Natural killer cell (primary cell): ENCODE measurements at regions not wholly inside any gene's neighbourhood (a gene's known extent, or its start where the extent isn't known, plus 50 kb on each side); places are given as distances from the start of the nearest gene placed in this dataset.

Experiments
- ATAC-seq, 3 donors: fragments of 150-1000 bp in 2 of 3; fragments of 200-7000 bp in 1 of 3; cut with Tn5 transposase; 1 replicate in 1 of 3; 2 replicates in 2 of 3; pipeline ENCODE4 v1.10.0; 2021; ENCODE audit warnings: mild to moderate bottlenecking in 2 of 3, moderate library complexity in 2 of 3
- DNase-seq, 2 donors: peaks; one replicate each; pipeline versions ENCODE4 v3.0.0 to v3.0.0-alpha.2; 2013 to 2021; ENCODE audit warnings: mixed read lengths in 1 of 2
- H3K27ac ChIP-seq: one replicate; pipeline ENCODE4 v1.5.1; 2013; ENCODE audit warnings: mild to moderate bottlenecking, low read length
- H3K27me3 ChIP-seq: one replicate; pipeline ENCODE4 v1.6.1; 2013; ENCODE audit warnings: low read length; ENCODE audit not compliant: control insufficient read depth, insufficient read depth
- H3K36me3 ChIP-seq: one replicate; pipeline ENCODE4 v1.6.1; 2013; ENCODE audit warnings: low read length; ENCODE audit not compliant: control insufficient read depth, insufficient read depth
- H3K4me1 ChIP-seq: one replicate; pipeline ENCODE4 v1.6.1; 2013; ENCODE audit warnings: low read length; ENCODE audit not compliant: control insufficient read depth, insufficient read depth
- H3K4me3 ChIP-seq: one replicate; pipeline ENCODE4 v1.5.1; 2013; ENCODE audit warnings: low read length
- H3K9me3 ChIP-seq: one replicate; pipeline ENCODE4 v1.6.1; 2013; ENCODE audit warnings: low read length; ENCODE audit not compliant: control insufficient read depth, insufficient read depth
- H3K27ac Mint-ChIP-seq, 2 donors: one replicate each; pipeline ENCODE4 v1.8.0; 2022; ENCODE audit warnings: mild to moderate bottlenecking in 2 of 2, mixed read lengths in 2 of 2, moderate library complexity in 1 of 2
- H3K27me3 Mint-ChIP-seq, 2 donors: one replicate each; pipeline ENCODE4 v1.8.0; 2022; ENCODE audit warnings: low read depth in 2 of 2, mixed read lengths in 2 of 2
- H3K36me3 Mint-ChIP-seq: one replicate; pipeline ENCODE4 v1.8.0; 2022; ENCODE audit warnings: mixed read lengths
- H3K4me1 Mint-ChIP-seq, 2 donors: one replicate each; pipeline ENCODE4 v1.8.0; 2022; ENCODE audit warnings: mixed read lengths in 2 of 2
- H3K4me3 Mint-ChIP-seq: one replicate; pipeline ENCODE4 v1.8.0; 2022; ENCODE audit warnings: mild to moderate bottlenecking, moderate library complexity, mixed read lengths
- H3K9me3 Mint-ChIP-seq, 2 donors: one replicate each; pipeline ENCODE4 v1.8.0; 2022; ENCODE audit warnings: mixed read lengths in 2 of 2
- CTCF ChIP-seq: fragments of 200-600 bp; IDR thresholded peaks from one replicate; pipeline ENCODE4 v1.8.0; 2022; ENCODE audit warnings: antibody characterized with exemption
- WGBS: methylation state at CpG from one replicate; pipeline ENCODE4 v1.1.7; 2013; ENCODE audit warnings: missing lambda C conversion rate; ENCODE audit not compliant: insufficient coverage; 5-methylcytosine and 5-hydroxymethylcytosine counted together
- intact Hi-C: fragments of 100-400 bp; cut with micrococcal nuclease; formaldehyde crosslinking; loops from one replicate; pipeline ENCODE4 v1.14.2; 2022

GRCh38 chr5:88552426-88552825 is 283.8 kb upstream of the TMEM161B start:
- WGBS, result 92% methylated on average over 2 of the region's 4 CpGs
- H3K4me3 ChIP-seq, result no peak overlapping the region
- H3K36me3 ChIP-seq, result no peaks in the 10 kb centered on the region
- intact Hi-C loops, result no loop called here
- H3K4me3 Mint-ChIP-seq, result no peak overlapping the region
- no peak for TF ChIP-seq CTCF
- H3K9me3 Mint-ChIP-seq, result no peaks in the 10 kb centered on the region
- H3K4me1 ChIP-seq, result peaks cover 3% of the 10 kb centered on the region
- no peak for ATAC-seq
- H3K27me3 Mint-ChIP-seq, result peaks cover 5 to 9% of the 10 kb centered on the region in 2 donors
- peaks cover 2% of the 10 kb centered on the region for H3K27me3 ChIP-seq
- H3K27ac Mint-ChIP-seq, result no peak overlapping the region
- H3K36me3 Mint-ChIP-seq, result no peaks in the 10 kb centered on the region
- H3K4me1 Mint-ChIP-seq, result peaks cover 0 to 5% of the 10 kb centered on the region in 2 donors
- H3K27ac ChIP-seq, result no peak overlapping the region
- DNase-seq, result no peak
- H3K9me3 ChIP-seq, result no peaks in the 10 kb centered on the region

GRCh38 chr5:88551724-88552345 is 283.2 kb upstream of the TMEM161B start:
- no peaks in the 10 kb centered on the region for H3K36me3 Mint-ChIP-seq
- H3K4me1 Mint-ChIP-seq, result peaks cover 0 to 5% of the 10 kb centered on the region in 2 donors
- H3K9me3 Mint-ChIP-seq, result no peaks in the 10 kb centered on the region
- H3K27ac Mint-ChIP-seq, result no peak overlapping the region
- no peak for TF ChIP-seq CTCF
- no peak overlapping the region for H3K4me3 ChIP-seq
- no peak overlapping the region for H3K27ac ChIP-seq
- H3K27me3 ChIP-seq, result peaks cover 2% of the 10 kb centered on the region
- WGBS, result 91% methylated on average over 10 of the region's 10 CpGs
- H3K4me3 Mint-ChIP-seq, result no peak overlapping the region
- ATAC-seq (no peak), DNase-seq (no peak)
- no peaks in the 10 kb centered on the region for H3K9me3 ChIP-seq
- H3K4me1 ChIP-seq, result peaks cover 3% of the 10 kb centered on the region
- peaks cover 3 to 5% of the 10 kb centered on the region in 2 donors for H3K27me3 Mint-ChIP-seq
- intact Hi-C loops, result no loop called here
- no peaks in the 10 kb centered on the region for H3K36me3 ChIP-seq

- TF ChIP-seq CTCF, result no peak
- H3K9me3 Mint-ChIP-seq, result no peaks in the 10 kb centered on the region
- ATAC-seq, result no peak
- H3K27ac Mint-ChIP-seq, result no peak overlapping the region
- no peak overlapping the region for H3K4me3 Mint-ChIP-seq
- DNase-seq, result no peak
- H3K36me3 Mint-ChIP-seq, result no peaks in the 10 kb centered on the region
- intact Hi-C loops, result no loop called here
- Histone ChIP-seq H3K4me1 (peaks cover 3% of the 10 kb centered on the region), H3K9me3 (no peaks in the 10 kb centered on the region), H3K4me3 (no peak overlapping the region), H3K27me3 (peaks cover 2% of the 10 kb centered on the region), H3K36me3 (no peaks in the 10 kb centered on the region), H3K27ac (no peak overlapping the region)
- H3K4me1 Mint-ChIP-seq, result peaks cover 0 to 3% of the 10 kb centered on the region in 2 donors
- peaks cover 0 to 2% of the 10 kb centered on the region in 2 donors for H3K27me3 Mint-ChIP-seq
Measured at GRCh38 chr5:88550736-88551135, 282.1 kb upstream of the TMEM161B start.

- H3K27me3 ChIP-seq, result peaks cover 4% of the 10 kb centered on the region
- no peak overlapping the region for H3K27ac Mint-ChIP-seq
- TF ChIP-seq CTCF, result no peak
- no peak overlapping the region for H3K27ac ChIP-seq
- WGBS, result 76% methylated on average over 2 of the region's 4 CpGs
- no peaks in the 10 kb centered on the region for H3K9me3 Mint-ChIP-seq
- H3K9me3 ChIP-seq, result no peaks in the 10 kb centered on the region
- DNase-seq, result no peak
- H3K36me3 ChIP-seq, result no peaks in the 10 kb centered on the region
- H3K27me3 Mint-ChIP-seq, result peaks cover 9 to 22% of the 10 kb centered on the region in 2 donors
- ATAC-seq, result no peak
- H3K4me3 ChIP-seq, result no peak overlapping the region
- intact Hi-C loops, result no loop called here
- H3K4me1 Mint-ChIP-seq, result no peaks in the 10 kb centered on the region
- H3K4me3 Mint-ChIP-seq, result no peak overlapping the region
- H3K36me3 Mint-ChIP-seq, result no peaks in the 10 kb centered on the region
- no peaks in the 10 kb centered on the region for H3K4me1 ChIP-seq
Measured at GRCh38 chr5:88548136-88548805, 279.6 kb upstream of the TMEM161B start.
